AG04450 (cell line): ENCODE measurements at regions not wholly inside any gene's neighbourhood (a gene's known extent, or its start where the extent isn't known, plus 50 kb on each side); places are given as distances from the start of the nearest gene placed in this dataset.
"Not testable (repeated sequence)": the region's sequence is repeated elsewhere in the genome, so short reads cannot be mapped to it uniquely, and the experiment has no call there.

Experiments
- CTCF ChIA-PET: fragments of 300-600, 350-600 bp; formaldehyde crosslinking; extraction: SDS; loops from one replicate; lab custom pipeline; 2022; ENCODE audit warnings: antibody characterized with exemption, inconsistent platforms; lab: Charles Lee
- POLR2A ChIA-PET: fragments of 350-600 bp; formaldehyde crosslinking; extraction: SDS; loops from one replicate; lab custom pipeline; 2021; ENCODE audit warnings: antibody characterized with exemption, inconsistent platforms; lab: Yijun Ruan, JAX
- DNase-seq: peaks from one replicate; pipeline ENCODE4 v3.0.0-alpha.2; 2011; ENCODE audit warnings: low read depth, low spot score
- H3K27ac ChIP-seq: one replicate; pipeline ENCODE4 v1.5.1; 2012; ENCODE audit warnings: low read depth, low read length, control low read depth
- H3K27me3 ChIP-seq: one replicate; pipeline ENCODE4 v1.6.0; 2012; ENCODE audit warnings: low read length; ENCODE audit not compliant: control insufficient read depth, insufficient read depth
- H3K4me3 ChIP-seq: 2 replicates; pipeline ENCODE4 v1.5.1; 2011; ENCODE audit warnings: mild to moderate bottlenecking, low read depth, low read length, control low read depth
- H3K9me3 ChIP-seq: 2 replicates; pipeline ENCODE4 v1.5.1; 2012; ENCODE audit warnings: low read length; ENCODE audit not compliant: control insufficient read depth, insufficient read depth
- CTCF ChIP-seq: IDR thresholded peaks from 2 replicates; pipeline ENCODE4 v1.5.1; 2011; ENCODE audit warnings: low read depth, low read length, control low read depth, inconsistent platforms

- POLR2A ChIA-PET: no interaction called here
- Histone ChIP-seq H3K27me3 (no peaks in the 10 kb centered on the region), H3K9me3 (no peaks in the 10 kb centered on the region), H3K27ac (no peak overlapping the region), H3K4me3 (no peak overlapping the region)
- CTCF ChIA-PET: no interaction called here
- TF ChIP-seq CTCF: no peak
- no peak for DNase-seq
Measured at GRCh38 chr1:221963742-221964141, 221.9 kb upstream of the DUSP10 start.

- Histone ChIP-seq H3K9me3 (no peaks in the 10 kb centered on the region; the same call in 1 of the 2 replicates), H3K4me3 (no peak overlapping the region), H3K27ac (no peak overlapping the region), H3K27me3 (no peaks in the 10 kb centered on the region)
- ChIA-PET POLR2A (interaction anchor here (0.6 kb wide), 1 partner anchor 18 kb away, joined by 6 read pairs; no protein-coding TSS in a partner anchor), CTCF (interaction anchor here (1.2 kb wide), 1 partner anchor 493 kb away, joined by 4 read pairs; no protein-coding TSS in a partner anchor)
- DNase-seq: no peak
- no peak for TF ChIP-seq CTCF
Measured at GRCh38 chr1:221962385-221962784, 220.5 kb upstream of the DUSP10 start.

- Histone ChIP-seq H3K27ac (peak overlapping the region; percentile 47), H3K9me3 (no peaks in the 10 kb centered on the region; the same call in 1 of the 2 replicates), H3K4me3 (no peak overlapping the region), H3K27me3 (no peaks in the 10 kb centered on the region)
- no peak for TF ChIP-seq CTCF
- ChIA-PET CTCF (interaction anchor here (1.2 kb wide), 1 partner anchor 493 kb away, joined by 4 read pairs; no protein-coding TSS in a partner anchor), POLR2A (interaction anchor here (0.6 kb wide), 1 partner anchor 18 kb away, joined by 6 read pairs; no protein-coding TSS in a partner anchor)
- DNase-seq: no peak
Measured at GRCh38 chr1:221961532-221962292, 219.8 kb upstream of the DUSP10 start.

GRCh38 chr1:221958161-221958562 lies 216.3 kb upstream of the DUSP10 start:
- H3K27me3 ChIP-seq, H3K4me3 ChIP-seq, H3K9me3 ChIP-seq, CTCF ChIA-PET, H3K27ac ChIP-seq, POLR2A ChIA-PET: not testable (repeated sequence)
- peak; percentile 15 for DNase-seq

- CTCF ChIA-PET, POLR2A ChIA-PET, H3K4me3 ChIP-seq, H3K27ac ChIP-seq, DNase-seq, H3K27me3 ChIP-seq, H3K9me3 ChIP-seq: not testable (repeated sequence)
Measured at GRCh38 chr1:221957350-221957749, 215.5 kb upstream of the DUSP10 start.

GRCh38 chr1:221949996-221950395 lies 208.1 kb upstream of the DUSP10 start:
- Histone ChIP-seq H3K9me3 (peaks cover 8% of the 10 kb centered on the region; the same call in 1 of the 2 replicates), H3K27me3 (no peaks in the 10 kb centered on the region), H3K4me3 (no peak overlapping the region), H3K27ac (no peak overlapping the region)
- CTCF ChIA-PET: no interaction called here
- DNase-seq: no peak
- POLR2A ChIA-PET: no interaction called here
- TF ChIP-seq CTCF: no peak
